A549 (cell line): ENCODE measurements at regions not wholly inside any gene's neighbourhood (a gene's known extent, or its start where the extent isn't known, plus 50 kb on each side); places are given as distances from the start of the nearest gene placed in this dataset.
A peak's percentile ranks its signal among the peaks of the same experiment; 100 is the strongest.

Experiments
- ATAC-seq, 2 experiments: fragments of 200-7000 bp in 1 of 2; fragments of >200 bp in 1 of 2; cut with Nextera tagmentation in 1 of 2; cut with Tn5 transposase in 1 of 2; 3 replicates each; pipeline versions ENCODE4 v1.8.0 to v1.9.1; 2018 to 2020; ENCODE audit warnings: mild to moderate bottlenecking in 1 of 2, moderate library complexity in 1 of 2
- CTCF ChIA-PET: fragments of 300-600 bp; sonication (Branson Sonifier 250); formaldehyde crosslinking; extraction: SDS; loops from one replicate; lab custom pipeline; 2021; ENCODE audit warnings: antibody characterized with exemption, inconsistent platforms; lab: Yijun Ruan, JAX
- POLR2A ChIA-PET: fragments of 350-600 bp; formaldehyde crosslinking; extraction: SDS; loops from one replicate; lab custom pipeline; 2021; ENCODE audit warnings: antibody characterized with exemption, inconsistent platforms; lab: Yijun Ruan, JAX
- DNase-seq, 2 experiments: peaks; one replicate each; pipeline versions ENCODE4 v3.0.0 to v3.0.0-alpha.2; 2011 to 2016; ENCODE audit warnings: low read depth in 1 of 2, low spot score in 1 of 2
- FAIRE-seq: peaks from 2 replicates; lab custom pipeline; 2011; peaks lifted over from hg19 to GRCh38; lab: Jason Lieb, UNC
- H3K27ac ChIP-seq, 2 experiments: fragments of >200 bp; sonication (Bioruptor Twin); formaldehyde crosslinking; 3 replicates each; pipeline ENCODE4 v1.5.1; 2016 to 2017
- H3K4me1 ChIP-seq: fragments of >200 bp; sonication (Bioruptor Twin); formaldehyde crosslinking; 3 replicates; pipeline ENCODE4 v1.6.1; 2016
- H3K4me2 ChIP-seq: fragments of >200 bp; sonication (Bioruptor Twin); formaldehyde crosslinking; 3 replicates; pipeline ENCODE4 v1.6.1; 2016
- H3K4me3 ChIP-seq: fragments of >200 bp; sonication (Bioruptor Twin); formaldehyde crosslinking; 3 replicates; pipeline ENCODE4 v1.5.1; 2016
- H3K9me3 ChIP-seq: fragments of >200 bp; sonication (Bioruptor Twin); formaldehyde crosslinking; 3 replicates; pipeline ENCODE4 v1.6.1; 2016
- ESRRA ChIP-seq: fragments of 150-350 bp; IDR thresholded peaks from 2 replicates; pipeline ENCODE4 v1.6.1; 2014; ENCODE audit warnings: mild to moderate bottlenecking, low read length, borderline replicate concordance
- FOSB ChIP-seq: fragments of 250-450 bp; sonication (Bioruptor Pico); IDR thresholded peaks from 2 replicates; pipeline ENCODE4 v1.5.0; 2020; ENCODE audit warnings: mild to moderate bottlenecking, moderate library complexity
- JUN ChIP-seq, 2 experiments: fragments of >200 bp; sonication (Bioruptor Twin); formaldehyde crosslinking; IDR thresholded peaks; 2 replicates in 1 of 2; 3 replicates in 1 of 2; pipeline ENCODE4 v1.6.1; 2016 to 2017
- JUNB ChIP-seq: fragments of >200 bp; sonication (Bioruptor Twin); formaldehyde crosslinking; IDR thresholded peaks from 2 replicates; pipeline ENCODE4 v1.6.1; 2016
- KDM5A ChIP-seq: fragments of 200-600 bp; sonication (generic); IDR thresholded peaks from 2 replicates; pipeline ENCODE4 v1.6.1; 2016; ENCODE audit warnings: antibody characterized with exemption, mild to moderate bottlenecking
- MAFK ChIP-seq: fragments of 450-650 bp; IDR thresholded peaks from 2 replicates; pipeline ENCODE4 v1.6.1; 2014; ENCODE audit not compliant: partially characterized antibody
- MYC ChIP-seq: IDR thresholded peaks from 2 replicates; pipeline ENCODE4 v1.6.1; 2012; ENCODE audit warnings: mild to moderate bottlenecking, inconsistent platforms, low read length, improper control_type of control experiment, borderline replicate concordance
- NFE2L2 ChIP-seq: fragments of 150-350 bp; conservative IDR thresholded peaks from 2 replicates; pipeline ENCODE4 v1.6.1; 2014; ENCODE audit warnings: low read length
- NPAS2 ChIP-seq: fragments of 250-450 bp; sonication (Bioruptor Pico); IDR thresholded peaks from 2 replicates; pipeline ENCODE4 v1.8.0; 2022; ENCODE audit warnings: mild to moderate bottlenecking, moderate library complexity, borderline replicate concordance
- PHF8 ChIP-seq: fragments of 200-600 bp; sonication (generic); IDR thresholded peaks from 2 replicates; pipeline ENCODE4 v1.6.1; 2016; ENCODE audit warnings: low read depth, mild to moderate bottlenecking, antibody characterized with exemption, moderate library complexity, borderline replicate concordance
- POLR2A ChIP-seq: IDR thresholded peaks from 2 replicates; pipeline ENCODE4 v1.6.1; 2012; ENCODE audit warnings: mild to moderate bottlenecking, low read length
- POLR2AphosphoS2 ChIP-seq: conservative IDR thresholded peaks from 2 replicates; pipeline ENCODE4 v1.6.1; 2012; ENCODE audit warnings: low read length, improper control_type of control experiment, inconsistent platforms
- RAD21 ChIP-seq, 2 experiments: fragments of >200 bp in 1 of 2; sonication (Bioruptor Twin) in 1 of 2; formaldehyde crosslinking in 1 of 2; IDR thresholded peaks in 1 of 2; conservative IDR thresholded peaks in 1 of 2; 2 replicates in 1 of 2; 3 replicates in 1 of 2; pipeline ENCODE4 v1.6.1; 2012 to 2018; ENCODE audit warnings: inconsistent platforms in 1 of 2
- RARB ChIP-seq: fragments of 250-450 bp; sonication (Bioruptor Pico); IDR thresholded peaks from 2 replicates; pipeline ENCODE4 v1.8.0; 2021; ENCODE audit warnings: mild to moderate bottlenecking, moderate library complexity
- RNF2 ChIP-seq: fragments of 200-600 bp; sonication (generic); IDR thresholded peaks from 2 replicates; pipeline ENCODE4 v1.6.1; 2016; ENCODE audit warnings: low read depth, mild to moderate bottlenecking, antibody characterized with exemption, moderate library complexity, borderline replicate concordance
- SMC3 ChIP-seq: fragments of >200 bp; sonication (Bioruptor Twin); formaldehyde crosslinking; IDR thresholded peaks from 3 replicates; pipeline ENCODE4 v1.6.1; 2018; ENCODE audit warnings: inconsistent platforms
- ZNF302 ChIP-seq: fragments of 250-450 bp; sonication (Bioruptor Pico); IDR thresholded peaks from 2 replicates; pipeline ENCODE4 v1.9.0; 2021; ENCODE audit warnings: inconsistent platforms, mild to moderate bottlenecking, moderate library complexity
- WGBS: methylation state at CpG from one replicate; pipeline ENCODE4 v1.1.6; 2017; ENCODE audit errors: missing lambda C conversion rate; 5-methylcytosine and 5-hydroxymethylcytosine counted together
- TF ChIP-seq, protein P1 (sequence below): fragments of 450-650 bp; IDR thresholded peaks from 2 replicates; pipeline ENCODE4 v1.6.1; 2014; ENCODE audit warnings: antibody characterized with exemption
- TF ChIP-seq, protein P2 (sequence below): fragments of >200 bp; sonication (Bioruptor Twin); formaldehyde crosslinking; IDR thresholded peaks from 2 replicates; pipeline ENCODE4 v1.6.1; 2016
- TF ChIP-seq, protein P3 (sequence below): fragments of 250-450 bp; sonication (Bioruptor Pico); IDR thresholded peaks from 2 replicates; pipeline ENCODE4 v1.5.0; 2020; ENCODE audit warnings: low read depth, mild to moderate bottlenecking, moderate library complexity
- TF ChIP-seq, protein P4 (sequence below): fragments of 250-450 bp; sonication (Bioruptor Pico); IDR thresholded peaks from 2 replicates; pipeline ENCODE4 v1.5.0; 2021; ENCODE audit warnings: mild to moderate bottlenecking, moderate library complexity, borderline replicate concordance
- TF ChIP-seq, protein P5 (sequence below): IDR thresholded peaks from 2 replicates; pipeline ENCODE4 v1.6.1; 2012; ENCODE audit warnings: low read depth, borderline replicate concordance

DNA sequence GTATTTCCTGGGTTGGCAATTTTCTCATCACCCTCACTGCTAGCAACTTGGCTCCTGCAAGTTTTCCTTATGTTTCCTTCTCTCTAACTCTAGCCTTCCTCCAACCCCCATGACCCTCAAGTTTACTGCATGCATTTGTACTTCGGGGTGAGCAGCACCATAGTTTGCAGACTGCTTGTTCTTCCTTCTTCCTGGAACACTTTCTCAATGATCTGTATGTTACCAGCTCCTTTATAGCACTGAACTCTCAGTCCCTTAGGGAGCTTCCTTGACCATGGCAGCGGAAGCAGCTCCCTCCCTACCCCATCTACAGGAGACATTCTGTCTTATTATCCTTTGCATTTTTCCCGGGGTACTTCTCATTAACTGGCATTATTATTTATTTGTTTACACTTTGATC lies 1089.5 kb upstream of the GYPC start:
- no peak overlapping the region for H3K27ac ChIP-seq
- no peak for FAIRE-seq
- WGBS, result 2% methylated on average over 3 of the region's 3 CpGs
- H3K9me3 ChIP-seq, result no peaks in the 10 kb centered on the region
- no peak overlapping the region for H3K4me2 ChIP-seq
- TF ChIP-seq POLR2AphosphoS2 (no peak), KDM5A (no peak), MAFK (no peak), MYC (no peak), RNF2 (no peak), RARB (CRISPR knock-in tag) (no peak), POLR2A (no peak), FOSB (CRISPR knock-in tag) (no peak), RAD21 (conservative IDR thresholded peaks at IDR 0.05 in 1 of 2, IDR thresholded peaks at IDR 0.05 in 1 of 2) (no peak), JUNB (no peak), ZNF302 (no peak), ESRRA (no peak), NPAS2 (no peak)
- TF ChIP-seq, protein P1, sequence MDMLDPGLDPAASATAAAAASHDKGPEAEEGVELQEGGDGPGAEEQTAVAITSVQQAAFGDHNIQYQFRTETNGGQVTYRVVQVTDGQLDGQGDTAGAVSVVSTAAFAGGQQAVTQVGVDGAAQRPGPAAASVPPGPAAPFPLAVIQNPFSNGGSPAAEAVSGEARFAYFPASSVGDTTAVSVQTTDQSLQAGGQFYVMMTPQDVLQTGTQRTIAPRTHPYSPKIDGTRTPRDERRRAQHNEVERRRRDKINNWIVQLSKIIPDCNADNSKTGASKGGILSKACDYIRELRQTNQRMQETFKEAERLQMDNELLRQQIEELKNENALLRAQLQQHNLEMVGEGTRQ, result no peak
- TF ChIP-seq, protein P2, sequence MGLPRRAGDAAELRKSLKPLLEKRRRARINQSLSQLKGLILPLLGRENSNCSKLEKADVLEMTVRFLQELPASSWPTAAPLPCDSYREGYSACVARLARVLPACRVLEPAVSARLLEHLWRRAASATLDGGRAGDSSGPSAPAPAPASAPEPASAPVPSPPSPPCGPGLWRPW, result no peak
- TF ChIP-seq, protein P3, sequence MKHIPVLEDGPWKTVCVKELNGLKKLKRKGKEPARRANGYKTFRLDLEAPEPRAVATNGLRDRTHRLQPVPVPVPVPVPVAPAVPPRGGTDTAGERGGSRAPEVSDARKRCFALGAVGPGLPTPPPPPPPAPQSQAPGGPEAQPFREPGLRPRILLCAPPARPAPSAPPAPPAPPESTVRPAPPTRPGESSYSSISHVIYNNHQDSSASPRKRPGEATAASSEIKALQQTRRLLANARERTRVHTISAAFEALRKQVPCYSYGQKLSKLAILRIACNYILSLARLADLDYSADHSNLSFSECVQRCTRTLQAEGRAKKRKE, result no peak
- TF ChIP-seq, protein P4, sequence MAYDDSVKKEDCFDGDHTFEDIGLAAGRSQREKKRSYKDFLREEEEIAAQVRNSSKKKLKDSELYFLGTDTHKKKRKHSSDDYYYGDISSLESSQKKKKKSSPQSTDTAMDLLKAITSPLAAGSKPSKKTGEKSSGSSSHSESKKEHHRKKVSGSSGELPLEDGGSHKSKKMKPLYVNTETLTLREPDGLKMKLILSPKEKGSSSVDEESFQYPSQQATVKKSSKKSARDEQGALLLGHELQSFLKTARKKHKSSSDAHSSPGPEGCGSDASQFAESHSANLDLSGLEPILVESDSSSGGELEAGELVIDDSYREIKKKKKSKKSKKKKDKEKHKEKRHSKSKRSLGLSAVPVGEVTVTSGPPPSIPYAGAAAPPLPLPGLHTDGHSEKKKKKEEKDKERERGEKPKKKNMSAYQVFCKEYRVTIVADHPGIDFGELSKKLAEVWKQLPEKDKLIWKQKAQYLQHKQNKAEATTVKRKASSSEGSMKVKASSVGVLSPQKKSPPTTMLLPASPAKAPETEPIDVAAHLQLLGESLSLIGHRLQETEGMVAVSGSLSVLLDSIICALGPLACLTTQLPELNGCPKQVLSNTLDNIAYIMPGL (CRISPR knock-in tag), result no peak
- TF ChIP-seq, protein P5, sequence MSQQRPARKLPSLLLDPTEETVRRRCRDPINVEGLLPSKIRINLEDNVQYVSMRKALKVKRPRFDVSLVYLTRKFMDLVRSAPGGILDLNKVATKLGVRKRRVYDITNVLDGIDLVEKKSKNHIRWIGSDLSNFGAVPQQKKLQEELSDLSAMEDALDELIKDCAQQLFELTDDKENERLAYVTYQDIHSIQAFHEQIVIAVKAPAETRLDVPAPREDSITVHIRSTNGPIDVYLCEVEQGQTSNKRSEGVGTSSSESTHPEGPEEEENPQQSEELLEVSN, result no peak
- no peak overlapping the region for H3K4me3 ChIP-seq
- ATAC-seq, result no peak
- POLR2A ChIA-PET, result no interaction called here
- H3K4me1 ChIP-seq, result no peaks in the 10 kb centered on the region
- CTCF ChIA-PET, result no interaction called here
- DNase-seq, result no peak

DNA sequence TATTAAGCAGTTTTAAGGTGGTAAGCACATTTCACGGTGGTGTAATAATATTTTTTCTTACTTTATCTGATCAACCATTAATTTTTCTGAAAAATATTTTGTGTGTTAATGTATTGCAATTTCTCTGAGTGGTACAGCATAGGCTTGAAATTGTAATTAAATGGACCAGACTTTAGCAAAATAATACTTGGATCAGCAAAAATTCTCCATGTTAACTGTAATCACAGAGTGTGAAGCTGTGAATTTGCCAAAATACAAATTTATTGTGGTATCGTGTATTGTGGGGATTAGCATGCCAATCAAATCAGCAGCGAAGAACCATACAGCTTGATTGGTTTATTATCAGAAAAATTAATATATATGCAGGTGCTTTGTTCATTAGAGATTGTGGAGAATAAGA lies 1088.9 kb upstream of the GYPC start:
- CTCF ChIA-PET, result no interaction called here

More for the DNA sequence above, 1088.9 kb upstream of the GYPC start:
- Histone ChIP-seq H3K27ac (no peak overlapping the region), H3K9me3 (no peaks in the 10 kb centered on the region), H3K4me2 (no peak overlapping the region), H3K4me3 (no peak overlapping the region), H3K4me1 (no peaks in the 10 kb centered on the region)
- no peak for DNase-seq
- TF ChIP-seq SMC3 (no peak), NFE2L2 (no peak), MAFK (peak; percentile 35), JUN (IDR thresholded peaks at IDR 0.05) (no peak), KDM5A (no peak), PHF8 (no peak)
- TF ChIP-seq, protein P3, result no peak
- no peak for ATAC-seq
- no peak for FAIRE-seq
- 3% methylated on average over 3 of the region's 3 CpGs for WGBS
- POLR2A ChIA-PET, result no interaction called here
